K562 (cell line): ENCODE measurements at regions not wholly inside any gene's neighbourhood (a gene's known extent, or its start where the extent isn't known, plus 50 kb on each side); places are given as distances from the start of the nearest gene placed in this dataset.

Experiments used
- ATAC-seq: fragments of 200-7000 bp; cut with Tn5 transposase; 3 replicates; pipeline ENCODE4 v1.9.1; 2020; ENCODE audit warnings: moderate library complexity
- BruUV-seq: library from RNA; stranded (reverse); fragments of 400-500 nt; replicated peaks from 2 replicates; lab custom pipeline; 2021; lab: Mats Ljungman, UMichigan
- CTCF ChIA-PET: fragments of 300-600 bp; formaldehyde crosslinking; extraction: SDS; loops from one replicate; lab custom pipeline; 2021; ENCODE audit warnings: low intra/inter-chr PET ratio; lab: Yijun Ruan, JAX
- POLR2A ChIA-PET: fragments of 300-600, 350-650 bp; sonication (Branson Sonifier 250); formaldehyde crosslinking; extraction: SDS; loops from one replicate; lab custom pipeline; 2021; ENCODE audit warnings: antibody characterized with exemption, inconsistent platforms; lab: Yijun Ruan, JAX
- DNase-seq, 4 experiments: peaks; one replicate each; pipeline versions ENCODE4 v3.0.0 to v3.0.0-alpha.2; 2011 to 2018; ENCODE audit warnings: low spot score in 3 of 4, mixed read lengths in 3 of 4; ENCODE audit errors: extremely low read depth in 1 of 4
- FAIRE-seq: peaks from 2 replicates; lab custom pipeline; 2011; peaks lifted over from hg19 to GRCh38; lab: Jason Lieb, UNC
- H2AFZ ChIP-seq: 2 replicates; pipeline ENCODE4 v1.6.0; 2011; ENCODE audit warnings: low read depth, low read length, control low read depth, inconsistent platforms
- H3K27ac ChIP-seq: fragments of 200-600 bp; 3 replicates; pipeline ENCODE4 v1.8.0; 2011; ENCODE audit warnings: low read depth, mild to moderate bottlenecking, control low read depth, inconsistent platforms, low read length, moderate library complexity, mixed read lengths; ENCODE audit errors: extremely low read depth
- H3K27me3 ChIP-seq, 2 experiments: fragments of 300-600 bp in 1 of 2; 2 replicates in 1 of 2; 3 replicates in 1 of 2; pipeline versions ENCODE4 v1.6.0 to v1.8.0; 2011; ENCODE audit warnings: inconsistent platforms in 2 of 2, low read length in 2 of 2, mild to moderate bottlenecking in 1 of 2, mixed read lengths in 1 of 2, moderate library complexity in 1 of 2; ENCODE audit not compliant: control insufficient read depth in 2 of 2, insufficient read depth in 2 of 2
- H3K36me3 ChIP-seq: fragments of 300-600 bp; 3 replicates; pipeline ENCODE4 v1.8.0; 2011; ENCODE audit warnings: mild to moderate bottlenecking, low read length, inconsistent platforms; ENCODE audit not compliant: control insufficient read depth, insufficient read depth
- H3K4me1 ChIP-seq, 2 experiments: fragments of 200-600 bp in 1 of 2; replicated peaks in 1 of 2; 2 replicates in 1 of 2; 3 replicates in 1 of 2; pipeline versions ENCODE4 v1.5.1 to v1.8.0; 2011; ENCODE audit warnings: inconsistent platforms in 2 of 2, low read length in 2 of 2, mild to moderate bottlenecking in 1 of 2, mixed read lengths in 1 of 2, moderate library complexity in 1 of 2; ENCODE audit not compliant: control insufficient read depth in 2 of 2, insufficient read depth in 2 of 2
- H3K4me2 ChIP-seq: 2 replicates; pipeline ENCODE4 v1.6.1; 2011; ENCODE audit warnings: low read length, control low read depth, inconsistent platforms, mixed read lengths; ENCODE audit not compliant: insufficient read depth
- H3K4me3 ChIP-seq: fragments of 200-600 bp; sonication (generic), shearing (Covaris generic); 2 replicates; pipeline ENCODE4 v1.5.1; 2016; ENCODE audit warnings: control low read depth, inconsistent platforms
- H3K79me2 ChIP-seq: fragments of 200-600 bp; 3 replicates; pipeline ENCODE4 v1.8.0; 2011; ENCODE audit warnings: low read length, inconsistent platforms; ENCODE audit not compliant: control insufficient read depth, insufficient read depth
- H3K9ac ChIP-seq, 2 experiments: 2 replicates each; pipeline versions ENCODE4 v1.6.0 to v1.6.1; 2011; ENCODE audit warnings: low read depth in 2 of 2, low read length in 2 of 2, control low read depth in 1 of 2, inconsistent platforms in 1 of 2, mild to moderate bottlenecking in 1 of 2, mixed read lengths in 1 of 2; ENCODE audit not compliant: insufficient read depth in 1 of 2
- H3K9me1 ChIP-seq: one replicate; pipeline ENCODE4 v1.6.0; 2011; ENCODE audit warnings: inconsistent platforms, mild to moderate bottlenecking, low read length, moderate library complexity; ENCODE audit not compliant: control insufficient read depth, insufficient read depth
- H3K9me3 ChIP-seq: replicated peaks from 2 replicates; pipeline ENCODE4 v1.5.1; 2011; ENCODE audit warnings: low read depth, low read length, inconsistent platforms; ENCODE audit not compliant: control insufficient read depth, insufficient read depth
- H4K20me1 ChIP-seq: replicated peaks from 2 replicates; pipeline ENCODE4 v1.6.1; 2011; ENCODE audit warnings: low read length, inconsistent platforms, mixed read lengths; ENCODE audit not compliant: control insufficient read depth, insufficient read depth
- ATF2 ChIP-seq: sonication (generic); formaldehyde crosslinking; IDR thresholded peaks from 2 replicates; pipeline ENCODE4 v1.8.1; 2022; ENCODE audit warnings: missing genetic modification reagents
- GABPB2 ChIP-seq: fragments of 250-450 bp; sonication (Bioruptor Pico); conservative IDR thresholded peaks from 2 replicates; pipeline ENCODE4 v1.5.1; 2021; ENCODE audit warnings: mild to moderate bottlenecking
- MTA2 ChIP-seq: fragments of 450-650 bp; IDR thresholded peaks from 2 replicates; pipeline ENCODE4 v1.6.1; 2016; ENCODE audit warnings: low read depth
- RBM14 ChIP-seq: fragments of 200-400 bp; formaldehyde crosslinking; IDR thresholded peaks from 2 replicates; pipeline ENCODE4 v1.6.1; 2018; ENCODE audit warnings: low read depth, mild to moderate bottlenecking, low read length, moderate library complexity, borderline replicate concordance; ENCODE audit not compliant: insufficient read depth
- SUPT5H ChIP-seq: fragments of 450-650 bp; IDR thresholded peaks from 2 replicates; pipeline ENCODE4 v1.6.1; 2016
- ZBTB5 ChIP-seq: fragments of 450-650 bp; IDR thresholded peaks from 2 replicates; pipeline ENCODE4 v1.6.1; 2017; ENCODE audit warnings: antibody characterized with exemption
- ZNF280B ChIP-seq: fragments of 250-450 bp; sonication (Bioruptor Pico); IDR thresholded peaks from 2 replicates; pipeline ENCODE4 v1.5.1; 2021; ENCODE audit warnings: mild to moderate bottlenecking
- WGBS: fragments of 100-300 bp; shearing (Covaris generic); methylation state at CpG from one replicate; pipeline ENCODE4 v1.1.6; 2016; ENCODE audit warnings: low coverage, mixed read lengths; ENCODE audit not compliant: insufficient coverage; ENCODE audit errors: missing lambda C conversion rate; 5-methylcytosine and 5-hydroxymethylcytosine counted together
- in situ Hi-C: fragments of 300-500 bp; cut with MboI; formaldehyde crosslinking; loops from 4 replicates; pipeline ENCODE4 v1.15.0; 2018; ENCODE audit warnings: inconsistent platforms, mixed read lengths
- intact Hi-C: fragments of 100-400 bp; cut with micrococcal nuclease; formaldehyde crosslinking; loops from 2 replicates; pipeline ENCODE4 v1.14.2; 2022

- no peaks in the 10 kb centered on the region for H3K36me3 ChIP-seq
- DNase-seq, result no peak
- H3K9me3 ChIP-seq, result no peaks in the 10 kb centered on the region
- H2AFZ ChIP-seq, result no peak overlapping the region
- H4K20me1 ChIP-seq, result no peaks in the 10 kb centered on the region
- TF ChIP-seq GABPB2 (no peak), SUPT5H (no peak), ZBTB5 (no peak), RBM14 (no peak), ZNF280B (CRISPR knock-in tag) (no peak), ATF2 (CRISPR knock-in tag) (no peak), MTA2 (no peak)
- CTCF ChIA-PET, result no interaction called here
- intact Hi-C loops, result no loop called here
- POLR2A ChIA-PET, result no interaction called here
- no peaks in the 10 kb centered on the region for H3K79me2 ChIP-seq
- H3K9ac ChIP-seq, result no peak overlapping the region
- H3K9me1 ChIP-seq, result no peaks in the 10 kb centered on the region
- no peak overlapping the region for H3K4me2 ChIP-seq
- H3K4me1 ChIP-seq, result no peaks in the 10 kb centered on the region
- in situ Hi-C loops, result no loop called here
- FAIRE-seq, result no peak
- WGBS, result 0% methylated on average over 2 of the region's 2 CpGs
- no peaks in the 10 kb centered on the region for H3K27me3 ChIP-seq
- BruUV-seq, result no TSS peak
- ATAC-seq, result no peak
- H3K27ac ChIP-seq, result no peak overlapping the region
- no peak overlapping the region for H3K4me3 ChIP-seq
These were observed 825.7 kb downstream of the TECRL start for GRCh38 chr4:63583561-63583960.
